SU-DHL-6 (cell line): ENCODE measurements at regions not wholly inside any gene's neighbourhood (a gene's known extent, or its start where the extent isn't known, plus 50 kb on each side); places are given as distances from the start of the nearest gene placed in this dataset.

Experiments used
- CTCF ChIP-seq: fragments of 200-600 bp; sonication (generic); IDR thresholded peaks from one replicate; pipeline ENCODE4 v1.5.1; 2017; ENCODE audit warnings: antibody characterized with exemption, mild to moderate bottlenecking, low read length, moderate library complexity; ENCODE audit not compliant: insufficient read depth, poor library complexity, severe bottlenecking
- EZH2phosphoT487 ChIP-seq: fragments of 200-600 bp; sonication (generic), shearing (Covaris generic); conservative IDR thresholded peaks from 2 replicates; pipeline ENCODE4 v1.6.1; 2018; ENCODE audit warnings: mild to moderate bottlenecking, antibody characterized with exemption, low read length, moderate library complexity, mixed read lengths

GRCh38 chr3:106392915-106393314 lies 524.1 kb upstream of the CBLB start:
- TF ChIP-seq CTCF: no peak
- TF ChIP-seq EZH2phosphoT487: no peak
